PC-9 (cell line): ENCODE measurements at regions not wholly inside any gene's neighbourhood (a gene's known extent, or its start where the extent isn't known, plus 50 kb on each side); places are given as distances from the start of the nearest gene placed in this dataset.

Experiments
- BruUV-seq: library from RNA; stranded (reverse); fragments of 400-500 nt; replicated peaks from 2 replicates; lab custom pipeline; 2021; lab: Mats Ljungman, UMichigan
- CTCF ChIA-PET: fragments of 300-600 bp; sonication (Branson Sonifier 250); formaldehyde crosslinking; loops from one replicate; lab custom pipeline; 2022; ENCODE audit warnings: antibody characterized with exemption; lab: Charles Lee
- POLR2A ChIA-PET: fragments of 300-600 bp; sonication (Branson Sonifier 250); formaldehyde crosslinking; loops from one replicate; lab custom pipeline; 2022; ENCODE audit warnings: antibody characterized with exemption; ENCODE audit not compliant: unreplicated experiment; lab: Charles Lee
- DNase-seq, 2 experiments: peaks; one replicate each; pipeline versions ENCODE4 v3.0.0 to v3.0.0-alpha.2; 2015 to 2022; ENCODE audit warnings: mixed read lengths in 1 of 2
- H2AFZ ChIP-seq: fragments of 200-600 bp; sonication (generic); 2 replicates; pipeline ENCODE4 v1.8.1; 2017; ENCODE audit warnings: antibody characterized with exemption
- H3F3A ChIP-seq: fragments of 200-600 bp; sonication (generic); 2 replicates; pipeline ENCODE4 v1.8.1; 2017; ENCODE audit warnings: antibody characterized with exemption, mild to moderate bottlenecking, low read depth; ENCODE audit not compliant: insufficient read depth
- H3K27ac ChIP-seq: fragments of 200-600 bp; sonication (generic); 2 replicates; pipeline ENCODE4 v1.6.1; 2016; ENCODE audit warnings: mixed run types
- H3K27me3 ChIP-seq: fragments of 200-600 bp; sonication (generic); 2 replicates; pipeline ENCODE4 v1.6.1; 2016; ENCODE audit warnings: low read depth, mixed run types; ENCODE audit not compliant: insufficient read depth
- H3K36me3 ChIP-seq: fragments of 200-600 bp; sonication (generic); 2 replicates; pipeline ENCODE4 v1.6.1; 2016; ENCODE audit warnings: low read depth, mixed run types
- H3K4me1 ChIP-seq: fragments of 200-600 bp; sonication (generic); replicated peaks from 2 replicates; pipeline ENCODE4 v1.6.1; 2016; ENCODE audit warnings: mixed run types; ENCODE audit not compliant: insufficient read depth
- H3K4me2 ChIP-seq: fragments of 200-600 bp; sonication (generic); 2 replicates; pipeline ENCODE4 v1.6.1; 2017; ENCODE audit warnings: mixed run types
- H3K4me3 ChIP-seq: fragments of 200-600 bp; sonication (generic); 2 replicates; pipeline ENCODE4 v1.6.1; 2016; ENCODE audit warnings: mixed run types
- H3K79me2 ChIP-seq: fragments of 200-600 bp; sonication (generic); 2 replicates; pipeline ENCODE4 v1.6.1; 2017; ENCODE audit warnings: low read depth, mixed run types
- H3K9me2 ChIP-seq: fragments of 200-600 bp; sonication (generic); 2 replicates; pipeline ENCODE4 v1.8.1; 2017; ENCODE audit warnings: mild to moderate bottlenecking; ENCODE audit not compliant: insufficient read depth
- H3K9me3 ChIP-seq: fragments of 200-600 bp; sonication (generic); 2 replicates; pipeline ENCODE4 v1.8.1; 2016; ENCODE audit warnings: low read depth; ENCODE audit not compliant: insufficient read depth
- H4K20me1 ChIP-seq: fragments of 200-600 bp; sonication (generic); 2 replicates; pipeline ENCODE4 v1.8.1; 2017; ENCODE audit not compliant: insufficient read depth
- CTCF ChIP-seq: fragments of 200-600 bp; sonication (generic); conservative IDR thresholded peaks from 2 replicates; pipeline ENCODE4 v1.6.1; 2017; ENCODE audit warnings: mixed run types, antibody characterized with exemption, mild to moderate bottlenecking, moderate library complexity
- EZH2 ChIP-seq: fragments of 200-600 bp; sonication (generic); IDR thresholded peaks from 2 replicates; pipeline ENCODE4 v1.8.0; 2017; ENCODE audit warnings: antibody characterized with exemption, low read depth
- intact Hi-C: fragments of 100-400 bp; cut with micrococcal nuclease; formaldehyde crosslinking; loops from one replicate; pipeline ENCODE4 v1.10.0; 2022; ENCODE audit not compliant: unreplicated experiment

GRCh38 chr5:12358371-12359090 is 454.3 kb upstream of the CTNND2 start:
- Histone ChIP-seq H3K27ac (no peak overlapping the region), H2AFZ (no peak overlapping the region), H3K9me3 (no peaks in the 10 kb centered on the region), H3K4me3 (no peak overlapping the region), H3K9me2 (no peaks in the 10 kb centered on the region), H3K4me1 (no peaks in the 10 kb centered on the region), H3K79me2 (no peaks in the 10 kb centered on the region), H4K20me1 (no peaks in the 10 kb centered on the region; the same call in 1 of the 2 replicates), H3K36me3 (no peaks in the 10 kb centered on the region), H3K4me2 (no peak overlapping the region), H3F3A (no peaks in the 10 kb centered on the region), H3K27me3 (no peaks in the 10 kb centered on the region)
- no peak for DNase-seq
- no TSS peak for BruUV-seq
- ChIA-PET POLR2A (no interaction called here), CTCF (no interaction called here)
- TF ChIP-seq EZH2, result no peak
- TF ChIP-seq CTCF, result no peak
- intact Hi-C loops, result no loop called here

GRCh38 chr5:12357626-12358025 is 453.4 kb upstream of the CTNND2 start:
- Histone ChIP-seq H4K20me1 (no peaks in the 10 kb centered on the region; the same call in 1 of the 2 replicates), H3K4me2 (no peak overlapping the region), H3K36me3 (no peaks in the 10 kb centered on the region), H3K9me2 (no peaks in the 10 kb centered on the region), H2AFZ (no peak overlapping the region), H3K4me1 (no peaks in the 10 kb centered on the region), H3F3A (no peaks in the 10 kb centered on the region), H3K9me3 (no peaks in the 10 kb centered on the region), H3K27ac (no peak overlapping the region), H3K4me3 (no peak overlapping the region), H3K79me2 (no peaks in the 10 kb centered on the region), H3K27me3 (no peaks in the 10 kb centered on the region)
- intact Hi-C loops, result no loop called here
- DNase-seq, result no peak
- ChIA-PET POLR2A (no interaction called here), CTCF (no interaction called here)
- TF ChIP-seq EZH2 (no peak), CTCF (no peak)
- BruUV-seq, result no TSS peak

GRCh38 chr5:12354686-12355085 is 450.4 kb upstream of the CTNND2 start:
- Histone ChIP-seq H3K4me1 (no peaks in the 10 kb centered on the region), H3K79me2 (no peaks in the 10 kb centered on the region), H2AFZ (no peak overlapping the region), H3F3A (no peaks in the 10 kb centered on the region), H3K4me2 (no peak overlapping the region), H3K27ac (no peak overlapping the region), H3K4me3 (no peak overlapping the region), H3K27me3 (no peaks in the 10 kb centered on the region), H3K36me3 (no peaks in the 10 kb centered on the region), H4K20me1 (no peaks in the 10 kb centered on the region; the same call in 1 of the 2 replicates), H3K9me3 (no peaks in the 10 kb centered on the region), H3K9me2 (no peaks in the 10 kb centered on the region)
- ChIA-PET POLR2A (no interaction called here), CTCF (no interaction called here)
- intact Hi-C loops, result no loop called here
- no peak for DNase-seq
- BruUV-seq, result no TSS peak
- no peak for TF ChIP-seq EZH2
